ENCODE measurements at regions not wholly inside any gene's neighbourhood (a gene's known extent, or its start where the extent isn't known, plus 50 kb on each side); places are given as distances from the start of the nearest gene placed in this dataset.

DNA sequence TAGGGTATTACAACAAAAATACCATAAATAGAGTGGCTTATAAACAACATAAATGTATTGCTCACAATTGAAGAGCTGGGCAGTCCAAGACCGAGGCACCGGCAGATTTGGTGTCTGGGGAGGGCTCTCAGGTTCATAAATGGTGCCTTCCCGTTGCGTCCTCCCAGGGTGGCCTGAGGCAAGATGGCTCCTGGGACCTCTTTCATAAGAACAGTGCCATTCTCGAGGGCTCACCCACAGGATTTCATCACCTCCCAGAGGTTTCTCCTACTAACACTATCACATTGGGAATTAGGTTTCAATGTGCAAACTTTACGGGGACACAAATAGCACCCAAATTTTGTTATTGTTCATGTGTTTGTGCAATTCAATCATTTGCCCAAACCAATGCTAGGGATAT lies 793.5 kb upstream of the HS6ST1 start:
- TF ChIP-seq, protein P1, sequence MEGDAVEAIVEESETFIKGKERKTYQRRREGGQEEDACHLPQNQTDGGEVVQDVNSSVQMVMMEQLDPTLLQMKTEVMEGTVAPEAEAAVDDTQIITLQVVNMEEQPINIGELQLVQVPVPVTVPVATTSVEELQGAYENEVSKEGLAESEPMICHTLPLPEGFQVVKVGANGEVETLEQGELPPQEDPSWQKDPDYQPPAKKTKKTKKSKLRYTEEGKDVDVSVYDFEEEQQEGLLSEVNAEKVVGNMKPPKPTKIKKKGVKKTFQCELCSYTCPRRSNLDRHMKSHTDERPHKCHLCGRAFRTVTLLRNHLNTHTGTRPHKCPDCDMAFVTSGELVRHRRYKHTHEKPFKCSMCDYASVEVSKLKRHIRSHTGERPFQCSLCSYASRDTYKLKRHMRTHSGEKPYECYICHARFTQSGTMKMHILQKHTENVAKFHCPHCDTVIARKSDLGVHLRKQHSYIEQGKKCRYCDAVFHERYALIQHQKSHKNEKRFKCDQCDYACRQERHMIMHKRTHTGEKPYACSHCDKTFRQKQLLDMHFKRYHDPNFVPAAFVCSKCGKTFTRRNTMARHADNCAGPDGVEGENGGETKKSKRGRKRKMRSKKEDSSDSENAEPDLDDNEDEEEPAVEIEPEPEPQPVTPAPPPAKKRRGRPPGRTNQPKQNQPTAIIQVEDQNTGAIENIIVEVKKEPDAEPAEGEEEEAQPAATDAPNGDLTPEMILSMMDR (IDR thresholded peaks at IDR 0.05; ENCODE audit: low read depth, low read length, poor library complexity, severe bottlenecking) = no peak
- no peak for TF ChIP-seq EZH2phosphoT487 (IDR thresholded peaks at IDR 0.05; ENCODE audit: borderline replicate concordance, low read length)

All from DOHH2 (cell line).